GM12892 (cell line): ENCODE measurements at regions not wholly inside any gene's neighbourhood (a gene's known extent, or its start where the extent isn't known, plus 50 kb on each side); places are given as distances from the start of the nearest gene placed in this dataset.

Source experiments
- POLR2A ChIP-seq: IDR thresholded peaks from 2 replicates; pipeline ENCODE4 v1.6.1; 2011; ENCODE audit warnings: low read depth, low read length, control low read depth
- POLR2AphosphoS5 ChIP-seq: IDR thresholded peaks from 2 replicates; pipeline ENCODE4 v1.6.1; 2011; ENCODE audit warnings: low read depth, low read length, control low read depth

- TF ChIP-seq POLR2A, result no peak
- no peak for TF ChIP-seq POLR2AphosphoS5
These were observed 68.1 kb upstream of the PODXL start for GRCh38 chr7:131624536-131624935.
